ENCODE measurements at regions not wholly inside any gene's neighbourhood (a gene's known extent, or its start where the extent isn't known, plus 50 kb on each side); places are given as distances from the start of the nearest gene placed in this dataset.
A peak's percentile ranks its signal among the peaks of the same experiment; 100 is the strongest.

GRCh38 chr5:89407054-89407453 lies 524.1 kb upstream of the MEF2C start:
- no peak for DNase-seq (ENCODE audit: low spot score)

DNA sequence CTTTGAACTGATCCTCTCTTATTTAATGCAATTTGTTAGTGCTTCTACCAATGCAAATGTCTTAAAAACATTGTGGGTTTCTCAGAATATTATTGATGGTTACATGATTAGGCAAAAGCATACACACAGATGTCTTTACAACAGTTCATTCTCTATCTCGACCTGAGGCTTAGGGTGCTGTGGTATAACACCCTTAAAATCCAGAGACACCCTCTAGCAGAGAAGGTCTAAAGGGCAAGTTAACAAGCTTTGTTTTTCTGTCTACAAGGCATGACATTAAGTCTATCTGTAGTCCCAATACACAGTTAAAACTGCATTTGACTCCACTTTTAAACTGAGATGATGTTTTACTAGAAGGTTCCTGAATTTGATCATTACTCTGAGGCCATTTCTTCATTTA lies 518.7 kb upstream of the MEF2C start:
- DNase-seq (ENCODE audit: low spot score): no peak

DNA sequence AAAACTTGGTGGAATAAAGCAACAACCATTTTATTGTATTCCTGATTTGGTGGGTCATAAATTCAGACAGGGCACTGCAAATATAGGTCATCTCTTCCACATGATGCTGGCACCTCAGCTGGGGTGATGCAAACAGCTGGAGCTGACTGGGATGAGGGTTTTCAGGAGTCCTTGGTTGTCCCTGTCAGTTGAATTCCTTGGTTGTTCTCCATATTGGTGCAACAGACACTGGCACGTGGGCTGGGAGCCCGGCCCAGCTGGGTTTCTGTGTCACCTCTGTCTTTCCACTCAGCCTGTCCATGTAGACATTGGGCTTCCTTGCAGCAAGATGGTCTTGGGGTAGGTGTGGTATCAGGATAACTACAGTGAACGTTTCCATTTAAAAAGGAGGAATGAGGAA lies 518.0 kb upstream of the MEF2C start:
- no peak for DNase-seq (ENCODE audit: low spot score)

DNA sequence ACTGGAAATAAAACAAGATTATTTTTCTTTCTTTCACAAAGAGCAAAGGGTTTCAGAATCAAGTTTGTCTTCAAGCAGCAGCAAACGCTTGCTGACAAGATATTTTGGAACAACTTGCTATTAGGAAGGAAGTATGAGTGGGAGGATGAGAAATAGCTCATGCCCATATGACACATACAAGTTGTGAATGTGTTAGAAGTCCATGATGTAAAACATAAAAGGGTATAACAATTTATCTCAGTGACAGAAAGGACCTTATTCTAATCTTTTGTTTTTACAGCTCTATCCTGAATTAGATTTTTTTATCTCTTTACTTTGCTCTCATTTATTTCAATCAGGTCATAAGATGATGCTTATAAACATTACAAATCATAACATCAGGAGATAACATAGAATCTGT lies 516.6 kb upstream of the MEF2C start:
- DNase-seq (ENCODE audit: low spot score): no peak

DNA sequence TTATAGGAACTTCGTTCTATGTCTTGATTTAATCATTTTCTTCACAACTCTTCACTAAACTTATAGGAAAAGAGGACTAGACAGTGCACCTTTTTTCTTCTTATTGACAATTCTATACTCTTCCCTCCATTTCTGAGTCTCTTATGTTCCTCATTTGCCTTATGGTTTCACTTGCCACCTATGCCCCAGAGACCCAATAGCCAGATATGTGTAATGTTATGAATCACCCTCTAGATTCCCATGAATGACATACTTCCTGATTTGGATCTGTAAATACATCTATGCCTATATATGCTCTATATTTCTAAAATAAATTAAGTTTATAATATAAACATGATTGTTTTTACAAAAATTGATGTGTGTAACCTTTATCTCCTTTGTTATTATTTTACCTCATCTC lies 514.1 kb upstream of the MEF2C start:
- peak; percentile 19 for DNase-seq (ENCODE audit: low spot score)

DNA sequence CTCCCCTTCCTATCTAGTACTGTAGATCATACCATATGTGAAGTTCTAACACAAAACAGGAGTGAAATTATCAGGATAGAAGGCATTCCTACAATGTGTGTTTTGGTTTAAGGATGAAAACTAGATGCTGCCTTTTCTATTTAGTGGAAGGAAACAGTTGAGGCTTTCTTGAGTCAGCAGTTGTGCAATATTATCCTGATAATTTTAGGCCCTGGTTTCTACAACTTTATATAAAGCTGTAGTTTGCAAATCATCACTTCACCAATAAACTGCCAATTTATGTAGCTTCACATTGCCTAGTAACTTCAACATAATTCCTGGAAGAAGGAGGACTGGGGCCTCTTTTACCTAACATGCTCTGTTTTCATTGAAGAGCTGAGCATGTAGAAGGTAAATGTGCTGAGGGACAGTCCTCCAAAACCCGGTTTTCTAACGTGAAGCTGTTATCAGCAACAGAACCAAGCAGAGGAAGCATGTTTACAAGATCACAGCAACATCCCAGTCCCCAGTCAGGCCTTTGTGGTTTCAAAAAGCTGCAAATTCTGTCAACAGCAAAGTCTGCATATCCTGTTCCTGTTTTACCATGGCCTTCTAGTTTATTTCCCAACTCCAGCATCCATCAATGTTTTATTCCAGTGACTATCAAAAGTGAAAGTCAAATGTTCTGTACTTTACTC lies 513.4 kb upstream of the MEF2C start:
- no peak for DNase-seq (ENCODE audit: low spot score)

DNA sequence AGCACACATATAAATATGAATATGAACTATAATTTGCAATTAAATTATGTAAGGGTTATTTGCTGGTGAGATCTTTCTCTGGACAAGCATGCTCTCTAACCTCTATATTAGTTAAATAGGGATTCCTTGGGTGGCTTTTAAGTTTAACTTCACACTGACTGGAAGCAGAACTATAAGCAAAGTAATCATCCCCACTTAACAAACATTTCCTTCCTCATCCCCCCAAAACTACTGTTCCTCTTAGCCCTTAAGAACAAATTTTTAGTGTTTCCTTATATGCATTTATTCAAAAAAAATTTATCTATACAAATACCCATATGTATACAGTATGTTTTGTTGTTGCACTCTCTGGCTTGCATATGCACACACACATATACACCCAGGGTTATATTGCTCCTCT lies 512.1 kb upstream of the MEF2C start:
- no peak for DNase-seq (ENCODE audit: low spot score)

GRCh38 chr5:89388872-89389271 lies 505.9 kb upstream of the MEF2C start:
- no peak for DNase-seq (ENCODE audit: low spot score)

- DNase-seq (ENCODE audit: low spot score): no peak
These were observed 501.4 kb upstream of the MEF2C start for GRCh38 chr5:89384391-89384790.

- DNase-seq (ENCODE audit: low spot score): no peak
These were observed 497.7 kb upstream of the MEF2C start for GRCh38 chr5:89380635-89381034.

DNA sequence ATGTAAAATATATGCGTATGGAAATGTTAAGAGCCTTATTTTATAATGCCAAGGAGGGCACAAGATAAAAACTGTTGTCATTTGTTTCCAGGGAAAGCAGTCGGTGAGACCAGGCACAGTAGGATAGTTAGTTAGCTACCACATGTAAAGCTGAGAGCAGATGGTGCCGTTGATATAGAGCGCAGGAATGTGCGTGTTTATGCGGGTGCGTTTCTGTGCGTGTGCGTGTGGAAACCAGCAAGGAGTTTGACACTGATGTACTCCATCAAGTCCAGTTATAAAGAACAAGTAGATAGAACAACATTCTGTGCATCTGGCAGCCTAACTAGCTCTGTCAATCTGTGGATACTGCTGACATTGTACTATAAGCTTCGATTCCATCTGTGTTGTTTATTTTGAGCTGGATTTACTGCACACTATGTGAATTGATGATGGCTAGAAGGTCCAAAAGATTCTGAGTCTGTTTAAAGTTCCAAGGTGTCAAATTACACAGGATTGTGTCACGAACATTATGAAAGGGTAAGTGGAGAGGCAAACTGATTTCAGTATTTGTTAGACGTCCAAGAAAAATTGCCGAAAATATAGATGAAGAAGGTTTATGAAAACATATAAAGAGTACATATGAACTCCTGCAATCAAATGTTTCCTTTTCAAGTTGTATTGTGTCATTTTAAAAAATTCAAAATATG lies 494.9 kb upstream of the MEF2C start:
- no peak for DNase-seq (ENCODE audit: low spot score)

DNA sequence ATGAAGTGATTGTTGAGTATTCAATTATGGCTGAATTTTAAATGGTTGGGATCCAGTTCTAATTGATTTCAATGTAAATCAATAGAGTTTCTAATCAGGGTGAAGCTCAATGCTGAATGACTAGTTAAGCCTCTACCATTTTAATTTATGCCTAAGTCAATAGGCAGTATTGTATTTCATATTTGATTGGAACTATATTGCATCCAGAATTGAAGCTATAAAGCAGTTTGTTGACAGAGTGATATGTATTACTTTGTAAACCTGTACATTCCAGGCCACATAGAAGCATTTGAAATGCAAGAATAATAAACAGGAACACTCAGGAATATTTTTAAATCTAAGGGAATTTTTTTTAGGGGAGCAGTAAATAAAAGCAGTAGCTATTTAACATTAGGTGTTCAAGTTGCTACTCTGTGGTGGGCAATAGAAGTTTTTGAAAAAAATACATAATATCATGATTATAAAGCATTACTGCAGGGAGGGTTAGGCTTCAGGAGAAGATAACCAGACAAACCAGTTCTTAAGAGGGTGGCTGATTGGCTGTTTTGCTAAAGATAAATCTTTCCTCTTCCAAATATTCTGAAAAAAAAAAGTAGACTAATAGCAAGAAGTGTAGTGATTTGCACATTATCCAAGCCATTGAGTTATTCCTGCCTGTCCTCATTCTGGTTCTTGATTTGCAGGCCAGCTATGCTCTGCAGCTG lies 492.0 kb upstream of the MEF2C start:
- no peak for DNase-seq (ENCODE audit: low spot score)

DNA sequence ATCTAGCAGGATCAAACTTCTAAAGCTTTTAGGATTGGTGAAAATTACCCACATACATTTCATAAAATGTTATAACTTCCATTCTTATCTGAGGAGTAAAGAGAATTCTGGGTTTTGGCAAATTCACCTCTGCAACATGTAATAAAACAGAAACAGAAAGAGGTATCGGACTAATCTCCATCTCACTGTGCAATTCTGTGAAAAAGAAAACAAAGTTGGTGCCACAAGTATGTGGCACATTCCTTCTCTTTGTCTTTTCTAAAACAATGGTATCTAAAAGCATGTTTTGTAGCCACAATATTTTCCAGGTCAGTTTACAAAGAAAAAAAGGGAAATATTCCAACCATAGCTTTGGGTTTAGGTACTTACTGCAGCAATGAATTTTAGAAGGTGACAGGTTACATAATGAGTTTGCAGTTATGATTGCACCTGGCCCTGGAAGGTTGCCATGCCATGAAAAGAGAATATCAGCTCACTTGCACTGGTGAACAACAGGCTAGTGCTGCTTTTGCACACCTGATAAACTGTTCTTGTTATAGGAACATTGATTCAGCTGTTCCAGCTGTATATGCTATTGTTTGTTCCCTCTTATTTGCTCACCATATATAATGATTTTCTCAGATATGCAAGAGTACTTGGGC lies 491.3 kb upstream of the MEF2C start:
- no peak for DNase-seq (ENCODE audit: low spot score)

DNA sequence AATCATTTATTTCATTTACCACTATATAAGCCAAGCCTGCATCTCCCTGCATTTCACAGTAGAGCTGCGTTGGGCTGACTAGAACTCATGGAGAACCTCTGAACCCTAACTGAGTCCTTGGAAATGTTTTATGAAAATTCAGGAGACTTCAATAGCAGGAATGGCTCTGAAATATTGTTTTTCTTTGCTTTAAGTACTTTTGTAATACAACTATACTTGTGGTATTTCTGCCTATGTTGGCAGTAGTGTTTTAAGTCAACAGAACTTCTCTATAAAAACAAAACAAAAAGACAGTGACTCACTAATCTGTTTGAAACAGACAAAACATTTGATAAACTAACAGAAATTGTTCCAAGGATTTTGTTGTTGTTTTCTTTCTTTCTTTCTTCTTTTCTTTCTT lies 489.2 kb upstream of the MEF2C start:
- DNase-seq (ENCODE audit: low spot score): no peak

DNA sequence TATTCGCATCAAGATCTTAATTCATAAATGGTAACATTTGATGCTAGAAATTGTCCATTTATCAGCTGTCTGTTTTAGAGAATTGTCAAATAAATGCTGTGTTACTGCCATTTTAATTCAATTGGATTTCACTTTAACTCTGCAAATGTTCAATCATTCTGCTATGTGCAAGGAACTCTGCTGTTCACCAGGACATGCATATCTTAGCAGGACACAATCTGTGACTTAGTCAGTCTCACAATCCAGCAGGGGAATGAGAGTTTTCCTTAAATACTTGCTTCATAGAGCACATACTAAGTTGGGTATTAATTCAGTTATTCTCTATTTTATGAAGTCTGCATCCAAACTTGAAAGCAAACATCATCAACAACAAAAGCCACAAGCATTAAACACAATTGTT lies 488.7 kb upstream of the MEF2C start:
- no peak for DNase-seq (ENCODE audit: low spot score)

- no peak for DNase-seq (ENCODE audit: low spot score)
These were observed 476.1 kb upstream of the MEF2C start for GRCh38 chr5:89359046-89359445.

- DNase-seq (ENCODE audit: low spot score): no peak
These were observed 471.0 kb upstream of the MEF2C start for GRCh38 chr5:89353837-89354551.

DNA sequence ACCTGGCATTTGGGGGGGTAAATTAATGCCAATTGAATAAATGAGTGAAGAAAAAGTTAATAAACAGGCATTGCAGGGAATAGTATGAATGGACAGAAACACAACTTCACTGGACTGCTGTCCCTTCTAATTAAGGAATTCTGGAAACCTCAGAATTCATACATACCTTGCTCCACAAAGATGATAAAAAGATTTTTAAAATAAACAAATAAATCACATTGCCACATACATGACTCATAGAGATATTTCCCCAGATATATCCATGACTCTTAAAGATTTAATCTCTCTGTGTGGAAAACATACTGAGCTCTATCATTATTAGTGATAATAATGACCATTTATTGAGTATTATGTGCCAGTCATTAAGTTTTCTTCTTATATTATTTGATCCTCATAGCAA lies 469.0 kb upstream of the MEF2C start:
- no peak for DNase-seq (ENCODE audit: low spot score)

- peak; percentile 29 for DNase-seq (ENCODE audit: low spot score)
These were observed 468.2 kb upstream of the MEF2C start for GRCh38 chr5:89351222-89351621.

DNA sequence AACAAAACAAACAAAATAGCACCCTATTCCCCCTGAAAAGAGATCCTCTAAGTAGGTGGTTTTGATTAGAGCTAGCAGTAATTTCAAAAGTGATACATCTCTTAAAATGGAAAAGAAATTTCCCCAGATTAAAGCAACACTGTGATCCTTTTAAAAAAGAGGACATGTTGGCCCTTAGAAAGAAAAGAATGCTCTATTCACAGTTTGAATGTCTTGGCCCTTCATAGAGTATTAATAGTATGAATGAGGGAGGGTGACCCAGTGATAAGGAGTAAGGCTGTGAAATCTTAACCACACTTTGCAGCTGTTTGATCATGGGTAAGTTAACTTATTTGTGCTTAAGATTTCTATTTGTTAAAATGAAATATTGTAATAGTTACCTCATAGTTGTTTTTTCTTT lies 467.7 kb upstream of the MEF2C start:
- no peak for DNase-seq (ENCODE audit: low spot score)

- DNase-seq (ENCODE audit: low spot score): no peak
These were observed 466.4 kb upstream of the MEF2C start for GRCh38 chr5:89349246-89349980.

DNA sequence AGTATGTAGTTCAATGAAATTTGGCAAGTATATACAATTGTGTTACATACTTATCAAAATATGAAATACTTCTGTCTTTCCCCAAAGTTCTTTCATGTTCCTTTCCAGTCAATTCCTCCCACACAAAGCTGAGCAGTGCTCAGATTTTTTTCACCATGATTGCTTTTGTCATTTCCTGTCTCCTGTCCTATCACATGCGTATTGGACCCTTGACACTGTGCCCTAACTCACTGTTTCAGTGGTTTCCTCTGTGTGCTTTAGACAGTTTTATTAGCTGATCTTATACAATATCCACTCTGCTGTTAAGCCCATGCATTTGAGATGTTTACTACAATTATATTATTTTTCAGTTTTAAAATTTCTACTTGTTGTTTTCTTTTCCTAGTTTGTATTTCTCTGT lies 463.6 kb upstream of the MEF2C start:
- no peak for DNase-seq (ENCODE audit: low spot score)
